Fibroblast of skin of abdomen (primary cell): ENCODE measurements at regions not wholly inside any gene's neighbourhood (a gene's known extent, or its start where the extent isn't known, plus 50 kb on each side); places are given as distances from the start of the nearest gene placed in this dataset.

Experiments used
- DNase-seq: peaks from one replicate; pipeline ENCODE4 v3.0.0-alpha.2; 2013

DNA sequence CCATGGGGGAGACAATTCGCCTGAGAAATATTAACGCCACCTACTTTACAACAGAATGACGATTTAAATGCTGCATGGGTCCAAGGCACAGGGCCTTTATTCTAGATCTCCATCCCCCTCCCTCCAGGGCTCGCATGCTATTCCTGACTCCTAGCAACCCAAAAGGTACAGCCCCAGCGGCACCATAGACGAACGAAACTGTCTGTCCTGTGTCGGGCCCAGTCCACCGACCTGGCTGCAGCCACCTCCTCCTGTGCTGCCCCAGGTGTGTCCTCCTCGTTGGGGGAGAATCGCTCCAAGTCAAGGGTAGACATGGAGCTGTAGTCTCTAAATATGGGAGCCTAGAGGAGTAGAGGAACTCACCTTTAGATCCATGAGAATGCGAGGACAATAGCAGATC is 196.5 kb downstream of the TOMM20 start:
- DNase-seq, result no peak

- DNase-seq, result no peak
Observed at GRCh38 chr1:234931404-234931973, 197.1 kb downstream of the TOMM20 start.

DNA sequence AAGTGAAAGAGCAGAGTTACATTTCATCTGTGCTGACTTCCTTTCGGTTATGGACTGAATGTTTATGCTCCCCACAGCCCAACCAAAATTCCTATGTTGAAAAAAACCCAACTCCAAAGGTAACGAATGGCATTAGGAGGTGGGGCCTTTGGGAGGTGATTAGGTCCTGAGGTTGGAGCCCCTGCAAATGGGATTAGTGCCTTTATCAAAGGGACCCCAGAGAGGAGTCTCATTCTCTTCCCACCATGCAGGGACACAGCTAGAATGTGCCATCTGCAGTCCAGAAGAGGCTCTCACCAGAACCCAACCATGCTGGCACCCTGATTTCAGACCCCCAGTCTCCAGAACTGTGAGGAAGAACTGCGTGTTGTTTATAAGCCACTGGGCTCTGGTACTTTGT is 199.3 kb downstream of the TOMM20 start:
- DNase-seq, result no peak

DNA sequence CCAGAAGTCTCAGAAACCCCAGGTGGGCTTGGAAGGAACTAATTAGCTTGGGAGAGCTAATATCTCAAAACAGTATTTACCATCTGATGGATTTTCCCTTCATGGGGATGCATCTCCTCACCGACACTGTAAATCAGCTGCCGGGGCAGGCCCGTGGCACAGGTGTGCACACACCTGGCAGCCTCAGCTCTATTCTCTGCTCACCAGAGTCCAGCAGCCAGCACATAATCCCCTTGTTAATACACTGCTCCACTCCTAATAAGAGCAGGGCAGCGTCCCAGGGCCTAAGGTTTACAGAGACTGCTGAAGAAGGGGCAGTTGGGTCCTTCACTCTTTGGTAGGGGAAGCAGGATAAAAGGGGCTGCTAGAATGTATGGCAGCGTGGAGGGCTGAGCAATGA is 200.0 kb downstream of the TOMM20 start:
- DNase-seq, result no peak

GRCh38 chr1:234927971-234928640 is 200.5 kb downstream of the TOMM20 start:
- peak; percentile 69 for DNase-seq

DNA sequence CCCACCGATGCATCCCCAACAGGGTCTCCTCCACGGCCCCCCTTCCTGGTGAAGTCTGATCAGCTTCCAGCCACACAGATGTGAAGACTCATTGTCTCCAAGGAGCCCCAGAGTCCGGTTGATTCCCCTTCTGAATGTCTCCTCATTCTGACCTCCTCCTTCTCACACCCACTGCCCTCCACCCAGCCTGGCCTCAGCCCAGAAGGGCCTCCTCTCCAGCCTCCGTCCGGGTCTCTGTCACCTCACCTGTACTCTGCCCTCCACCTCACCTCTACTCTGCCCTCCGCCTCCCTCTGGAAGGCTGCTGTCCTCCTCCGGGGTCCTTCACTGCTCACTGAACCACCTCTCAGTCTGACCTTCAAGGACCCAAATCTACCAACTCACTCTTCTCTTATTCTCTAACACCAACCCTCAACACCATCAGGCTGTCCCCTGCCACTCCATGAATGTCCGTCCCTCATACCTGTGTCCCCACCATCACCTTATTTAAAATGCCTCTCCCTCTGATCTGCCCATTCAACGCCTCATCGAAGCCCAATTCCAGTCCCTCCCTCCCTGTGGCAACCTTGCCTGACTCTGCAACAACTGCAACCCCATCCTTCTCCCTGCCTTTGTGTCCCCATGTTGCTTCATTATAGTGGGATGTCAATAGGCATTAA is 201.2 kb downstream of the TOMM20 start:
- no peak for DNase-seq

- no peak for DNase-seq
Observed at GRCh38 chr1:234926559-234927311, 201.9 kb downstream of the TOMM20 start.

GRCh38 chr1:234926264-234926558 is 202.4 kb downstream of the TOMM20 start:
- no peak for DNase-seq

DNA sequence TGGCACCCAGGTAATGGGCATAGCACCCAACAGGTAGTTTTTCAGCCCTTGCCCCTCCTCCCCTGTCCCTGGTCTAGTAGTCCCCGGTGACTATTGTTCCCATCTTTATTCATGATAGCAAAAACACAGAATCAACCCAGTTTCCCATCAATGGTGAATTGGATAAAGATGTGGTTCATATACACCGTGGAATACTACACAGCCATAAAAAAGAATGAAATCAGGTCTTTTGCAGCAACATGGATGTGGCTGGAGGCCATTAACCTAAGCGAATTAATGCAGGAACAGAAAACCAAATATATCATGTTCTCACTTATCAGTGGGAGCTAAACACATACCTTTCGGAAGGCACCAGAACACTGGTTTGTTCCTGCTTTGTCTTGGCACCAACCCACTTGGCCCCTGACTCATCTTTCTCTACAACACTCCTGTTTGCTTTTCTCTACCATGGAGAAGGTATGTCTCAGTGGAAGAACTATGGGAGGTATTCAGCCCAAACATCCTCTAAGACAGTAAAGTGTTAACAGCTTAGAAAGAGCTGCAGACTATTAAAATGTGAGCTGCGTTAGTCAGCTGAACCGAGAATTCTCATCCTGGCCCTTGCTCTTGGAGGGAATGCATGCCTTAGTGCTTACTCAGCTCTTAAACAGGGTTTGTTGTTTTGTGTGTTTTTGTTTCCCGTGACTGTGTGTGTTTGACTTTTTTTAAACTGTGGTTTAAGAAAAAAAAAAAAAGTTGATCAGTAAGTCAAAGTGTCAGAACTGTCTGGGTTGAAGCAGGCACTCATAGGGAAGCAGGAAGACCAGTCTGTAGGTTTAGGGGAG is 203.0 kb downstream of the TOMM20 start:
- peak; percentile 100 for DNase-seq

DNA sequence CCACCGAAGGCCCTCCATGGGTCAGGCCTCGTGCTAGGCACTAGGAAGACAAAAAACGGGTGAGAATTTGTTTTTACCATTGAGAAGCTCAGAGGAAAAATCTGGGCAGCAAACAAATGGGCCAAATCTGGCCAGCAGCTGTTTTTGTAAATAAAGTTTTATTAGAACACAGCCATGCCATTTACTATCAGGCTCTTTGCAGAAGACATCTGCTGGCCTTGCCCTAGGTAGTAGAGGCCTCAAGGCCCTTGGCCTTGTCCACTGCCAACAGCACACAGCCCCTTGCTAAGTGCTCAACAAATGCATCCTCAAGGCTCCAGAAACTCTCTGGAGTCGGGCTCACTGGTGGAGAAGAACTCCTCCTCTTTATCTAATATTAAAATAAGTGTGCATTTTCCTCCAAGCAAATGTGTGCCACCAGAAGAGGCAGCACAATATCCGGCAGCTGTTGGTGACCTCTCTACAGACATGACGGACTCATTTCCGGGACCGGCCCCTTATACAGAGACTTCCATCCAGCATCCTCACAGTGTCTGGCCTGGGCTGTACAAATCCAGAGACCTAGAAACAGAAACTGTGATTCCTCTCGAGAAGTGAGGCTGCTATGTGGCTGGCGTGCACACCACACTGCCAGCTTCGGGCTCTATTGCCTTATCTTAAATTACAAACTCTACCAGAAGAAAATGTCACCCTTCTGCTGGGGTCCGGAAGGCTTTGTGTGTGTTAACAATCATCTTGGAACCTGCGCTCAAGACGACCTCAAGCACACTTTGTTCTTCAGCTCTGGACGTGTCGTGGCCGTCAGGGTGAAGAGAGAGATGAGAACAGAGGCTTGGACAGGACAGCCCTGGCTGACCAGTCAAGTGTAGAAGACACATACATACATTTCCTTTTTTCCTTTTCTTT is 203.9 kb downstream of the TOMM20 start:
- no peak for DNase-seq

- no peak for DNase-seq
Observed at GRCh38 chr1:234923626-234924025, 205.0 kb downstream of the TOMM20 start.

DNA sequence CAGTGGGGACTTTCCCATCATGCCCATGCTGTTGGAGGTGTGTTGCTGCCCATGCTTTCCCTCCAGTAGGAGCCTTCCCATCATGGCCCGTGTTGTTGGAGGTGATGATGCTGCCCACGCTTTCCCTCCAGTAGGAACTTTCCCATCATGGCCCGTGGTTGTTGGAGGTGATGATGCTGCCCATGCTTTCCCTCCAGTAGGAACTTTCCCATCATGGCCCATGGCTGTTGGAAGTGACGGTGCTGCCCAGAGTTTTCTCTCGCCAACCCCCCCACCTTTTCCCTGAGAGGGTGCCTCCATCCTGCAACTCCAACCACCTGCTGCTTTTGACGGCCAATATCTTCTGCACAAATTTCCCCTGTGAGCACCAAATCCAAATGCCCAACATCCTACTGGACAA is 205.7 kb downstream of the TOMM20 start:
- no peak for DNase-seq

GRCh38 chr1:234921266-234922062 is 207.2 kb downstream of the TOMM20 start:
- DNase-seq, result no peak

GRCh38 chr1:234920843-234921140 is 207.8 kb downstream of the TOMM20 start:
- no peak for DNase-seq

DNA sequence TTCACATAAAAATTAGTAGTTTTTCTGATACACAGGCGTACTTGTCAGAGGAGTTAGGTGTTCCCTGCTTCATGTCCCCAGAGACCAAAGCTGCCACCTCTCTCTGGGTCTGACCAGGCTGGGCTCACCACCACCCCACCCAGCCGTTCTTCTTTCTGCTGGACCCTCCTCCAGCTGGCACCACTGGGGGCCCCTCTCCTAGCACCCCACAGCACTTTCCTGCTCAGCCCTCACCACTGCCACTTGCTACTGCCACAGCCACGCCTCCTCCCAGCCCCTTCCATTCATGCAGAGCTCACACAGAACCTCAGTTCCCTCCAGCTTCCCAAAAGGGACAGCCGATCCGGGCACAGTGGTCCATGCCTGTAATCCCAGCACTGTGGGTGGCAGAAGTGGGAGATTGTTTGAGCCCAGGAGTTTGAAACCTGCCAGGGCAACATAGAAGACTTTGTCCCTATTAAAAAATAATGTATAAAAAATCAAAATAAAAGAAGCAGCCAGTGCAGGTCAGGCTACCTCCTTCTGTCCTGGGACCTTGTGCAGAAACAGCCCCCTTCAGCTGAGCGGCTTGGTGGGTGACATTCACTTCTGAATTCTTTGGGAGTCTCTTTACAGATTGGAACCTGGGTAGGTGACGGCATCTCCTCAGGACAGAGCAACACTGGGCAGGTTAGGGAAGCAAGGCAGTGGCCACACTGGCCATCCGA is 208.3 kb downstream of the TOMM20 start:
- no peak for DNase-seq

GRCh38 chr1:234918961-234919761 is 209.5 kb downstream of the TOMM20 start:
- DNase-seq, result no peak

GRCh38 chr1:234918181-234918841 is 210.3 kb downstream of the TOMM20 start:
- no peak for DNase-seq

DNA sequence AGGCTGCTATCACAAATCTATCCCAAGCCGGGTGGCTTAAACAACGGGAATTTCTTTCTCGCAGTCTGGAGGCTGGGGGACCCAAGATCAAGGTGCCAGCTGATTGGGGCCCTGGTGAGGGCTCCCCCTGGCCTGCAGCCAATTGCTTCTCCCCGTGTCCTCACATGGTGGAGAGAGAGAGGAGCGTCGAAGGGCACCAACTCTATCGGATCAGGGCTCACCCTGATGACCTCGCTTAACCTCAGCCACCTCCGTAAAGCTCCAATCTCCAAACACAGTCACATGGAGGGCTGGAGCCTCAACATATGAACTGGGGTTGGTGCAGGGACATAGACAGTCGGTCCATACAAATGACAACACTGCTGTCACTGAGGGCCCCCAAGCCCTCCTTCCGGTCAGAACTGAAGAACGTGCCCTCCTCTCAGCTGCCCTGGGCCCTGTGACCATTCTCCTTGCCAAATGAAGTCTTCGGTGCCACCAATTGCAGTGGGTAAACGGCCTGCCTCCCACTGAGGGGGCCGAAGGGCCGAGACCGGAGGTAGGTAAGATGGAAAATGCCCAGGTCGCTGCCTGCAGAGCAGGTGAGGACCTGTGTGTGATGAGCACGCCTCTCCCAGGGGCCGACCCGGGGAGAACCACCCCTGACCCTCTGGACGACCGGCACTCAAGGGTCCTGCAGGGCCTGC is 211.0 kb downstream of the TOMM20 start:
- no peak for DNase-seq
